HG03175 (cell line): ENCODE measurements at regions not wholly inside any gene's neighbourhood (a gene's known extent, or its start where the extent isn't known, plus 50 kb on each side); places are given as distances from the start of the nearest gene placed in this dataset.
"Not testable (repeated sequence)": the region's sequence is repeated elsewhere in the genome, so short reads cannot be mapped to it uniquely, and the experiment has no call there.

Experiments
- ATAC-seq: cut with Tn5 transposase; IDR thresholded peaks from one replicate; pipeline ENCODE4 v1.9.1; 2021; ENCODE audit warnings: mild to moderate bottlenecking, moderate library complexity; ENCODE audit not compliant: unreplicated experiment

GRCh38 chr15:96972201-96972600 is 641.7 kb downstream of the NR2F2 start:
- no peak for ATAC-seq

- ATAC-seq, result no peak
Observed at GRCh38 chr15:96974761-96975160, 644.3 kb downstream of the NR2F2 start.

GRCh38 chr15:96977886-96978285 is 647.4 kb downstream of the NR2F2 start:
- no peak for ATAC-seq

- no peak for ATAC-seq
Observed at GRCh38 chr15:96978937-96979473, 648.5 kb downstream of the NR2F2 start.

- not testable (repeated sequence) for ATAC-seq
Observed at GRCh38 chr15:96984121-96984671, 653.7 kb downstream of the NR2F2 start.

- ATAC-seq, result no peak
Observed at GRCh38 chr15:96992817-96993216, 662.3 kb downstream of the NR2F2 start.

GRCh38 chr15:96997538-96997937 is 667.0 kb downstream of the NR2F2 start:
- ATAC-seq, result no peak

- no peak for ATAC-seq
Observed at GRCh38 chr15:97009031-97009431, 678.5 kb downstream of the NR2F2 start.

GRCh38 chr15:97012986-97013385 is 682.5 kb downstream of the NR2F2 start:
- no peak for ATAC-seq

- no peak for ATAC-seq
Observed at GRCh38 chr15:97013491-97013890, 683.0 kb downstream of the NR2F2 start.

- no peak for ATAC-seq
Observed at GRCh38 chr15:97014001-97014400, 683.5 kb downstream of the NR2F2 start.

GRCh38 chr15:97023488-97023844 is 693.0 kb downstream of the NR2F2 start:
- no peak for ATAC-seq

- ATAC-seq, result no peak
Observed at GRCh38 chr15:97026781-97027180, 696.3 kb downstream of the NR2F2 start.

- ATAC-seq, result no peak
Observed at GRCh38 chr15:97027772-97028171, 697.3 kb downstream of the NR2F2 start.

GRCh38 chr15:97030251-97030650 is 699.8 kb downstream of the NR2F2 start:
- ATAC-seq, result no peak

- no peak for ATAC-seq
Observed at GRCh38 chr15:97036301-97036700, 705.8 kb downstream of the NR2F2 start.

- ATAC-seq, result no peak
Observed at GRCh38 chr15:97037080-97037479, 706.6 kb downstream of the NR2F2 start.

- no peak for ATAC-seq
Observed at GRCh38 chr15:97045666-97046421, 715.3 kb downstream of the NR2F2 start.

GRCh38 chr15:97052513-97052912 is 722.0 kb downstream of the NR2F2 start:
- no peak for ATAC-seq

GRCh38 chr15:97053635-97054034 is 723.1 kb downstream of the NR2F2 start:
- ATAC-seq, result no peak

- no peak for ATAC-seq
Observed at GRCh38 chr15:97057503-97057902, 727.0 kb downstream of the NR2F2 start.

GRCh38 chr15:97059281-97059680 is 728.8 kb downstream of the NR2F2 start:
- no peak for ATAC-seq

GRCh38 chr15:97061392-97061791 is 730.9 kb downstream of the NR2F2 start:
- ATAC-seq, result no peak
